ENCODE measurements at regions not wholly inside any gene's neighbourhood (a gene's known extent, or its start where the extent isn't known, plus 50 kb on each side); places are given as distances from the start of the nearest gene placed in this dataset.

DNA sequence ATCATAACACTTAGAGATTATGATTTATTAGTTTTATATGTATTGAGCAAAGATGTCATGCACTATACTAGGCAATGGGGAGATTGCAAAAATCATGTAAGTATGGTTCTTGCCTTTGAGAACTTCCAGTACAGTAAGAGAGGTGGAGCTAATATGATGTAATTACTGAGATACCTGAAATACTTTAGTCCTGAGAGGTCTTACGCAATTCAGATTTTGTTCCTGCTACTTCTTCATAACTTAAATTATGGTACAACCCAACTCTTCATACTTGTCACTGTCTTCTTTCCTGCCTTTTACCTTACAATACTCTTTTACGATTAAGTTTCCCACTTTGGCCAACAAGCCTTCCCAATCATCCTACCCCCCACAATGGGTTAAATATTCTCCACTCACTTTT, 564.2 kb upstream of the PITX2 start:
- DNase-seq, result no peak

DNA sequence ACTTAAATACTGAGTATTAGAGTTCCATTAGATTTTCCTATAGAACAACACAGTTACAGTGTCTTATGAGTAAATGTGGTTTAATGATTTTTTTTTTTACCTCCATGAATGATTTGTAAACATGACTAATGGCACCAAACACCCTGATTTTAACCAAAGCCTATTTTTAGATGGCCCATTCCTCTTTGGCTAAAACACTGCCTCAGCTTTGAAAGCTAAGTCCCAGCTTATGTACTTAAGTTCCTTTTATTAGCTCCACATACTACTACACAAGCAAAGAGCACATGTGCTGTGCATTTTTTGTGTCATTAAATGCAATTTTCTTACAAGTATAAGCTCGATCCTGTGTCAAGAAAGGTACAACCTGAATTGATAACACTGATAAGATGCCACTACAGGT, 575.6 kb upstream of the PITX2 start:
- no peak for DNase-seq

DNA sequence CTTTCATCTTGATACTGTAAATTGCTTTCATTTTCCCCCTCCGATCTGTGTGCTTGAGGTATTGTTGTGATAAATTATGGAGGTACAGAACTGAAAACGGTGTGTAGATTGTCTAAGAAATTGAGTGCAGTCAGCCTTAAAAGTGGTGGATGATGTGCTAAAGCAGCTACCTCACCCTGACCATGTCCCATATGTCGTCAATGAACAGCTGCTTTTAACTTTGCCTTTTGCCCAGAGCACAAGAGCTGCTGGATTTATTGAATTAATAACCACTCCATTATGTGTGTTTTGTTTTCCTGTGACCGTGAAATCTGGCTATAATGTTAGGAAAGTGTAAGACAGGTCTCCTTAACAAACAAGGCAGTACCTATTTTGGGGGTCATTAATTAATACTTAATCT, 581.9 kb upstream of the PITX2 start:
- DNase-seq, result no peak

DNA sequence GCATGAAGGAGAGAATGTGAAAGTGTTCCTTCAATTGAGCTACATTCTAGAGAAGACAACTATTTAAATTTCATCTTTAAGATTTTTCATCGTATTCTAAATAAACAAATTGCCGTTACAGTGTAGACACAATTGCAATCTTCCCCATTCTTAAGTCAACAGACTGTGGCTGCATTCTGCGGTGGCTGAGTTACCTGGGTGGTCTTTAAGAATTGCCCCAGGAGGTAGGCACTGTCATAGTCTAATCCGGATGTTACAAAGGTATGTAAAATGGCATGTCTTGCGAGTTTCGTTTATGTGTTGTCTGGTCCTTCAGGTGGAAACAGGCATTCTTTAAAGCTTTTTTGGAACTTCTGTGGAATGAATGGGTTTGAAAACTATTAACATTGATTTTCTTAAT, 586.1 kb upstream of the PITX2 start:
- DNase-seq, result no peak

DNA sequence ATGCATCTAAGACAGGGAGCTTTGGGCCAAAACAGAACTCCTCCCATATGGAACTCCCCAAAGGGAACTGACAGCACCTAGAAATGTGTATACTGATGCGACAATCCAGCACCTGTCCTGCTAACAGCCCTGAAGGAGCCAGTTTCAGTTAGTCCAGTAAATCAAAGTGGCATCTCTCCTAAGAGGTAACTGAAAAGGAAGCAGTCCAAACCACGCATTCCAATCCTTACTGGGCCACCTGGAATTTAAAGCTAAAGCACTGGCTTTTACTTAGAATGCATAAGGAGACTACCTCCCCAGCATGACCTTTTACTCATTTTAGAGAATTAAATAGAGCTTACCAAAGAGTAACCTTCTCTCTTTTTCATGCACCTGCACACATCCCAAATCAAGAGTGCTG, 586.8 kb upstream of the PITX2 start:
- no peak for DNase-seq

DNA sequence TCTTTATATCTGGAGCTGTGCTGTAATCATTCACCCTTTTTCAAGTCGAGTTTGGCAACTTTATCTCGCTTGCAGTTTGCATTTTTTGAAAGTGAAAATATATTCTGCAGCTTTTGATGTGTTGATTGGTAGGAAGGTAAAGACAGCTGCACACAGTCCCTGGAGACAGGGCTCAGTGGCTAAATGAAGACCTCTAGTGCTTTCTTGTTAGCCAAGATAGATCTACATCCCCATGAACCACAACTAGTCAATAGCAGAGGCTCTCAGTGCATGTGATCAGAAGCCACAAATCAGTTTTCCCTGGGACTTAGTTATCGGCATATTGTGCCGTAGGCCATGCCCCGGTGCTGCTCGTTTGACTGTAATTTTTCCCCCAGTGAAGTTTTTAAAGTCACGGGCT, 587.7 kb upstream of the PITX2 start:
- DNase-seq, result no peak

DNA sequence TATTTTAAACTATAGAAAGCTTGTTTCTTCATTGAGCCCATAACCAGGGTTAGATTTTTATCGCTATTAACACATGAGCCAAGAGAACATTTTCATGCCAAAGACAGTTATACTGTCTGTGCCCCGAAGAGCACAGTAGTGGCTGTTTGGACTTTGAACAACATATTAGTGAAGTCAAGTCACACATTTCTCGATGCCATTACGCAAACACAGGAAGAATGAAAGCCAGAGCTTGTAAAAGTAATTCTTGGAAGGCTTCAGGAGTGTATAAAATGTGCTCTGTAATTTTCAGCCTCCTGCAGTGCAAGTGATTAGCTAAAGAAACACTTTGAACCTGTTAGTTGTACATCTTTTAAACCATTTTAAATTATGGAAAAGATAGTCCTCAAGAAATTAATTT, 590.7 kb upstream of the PITX2 start:
- no peak for DNase-seq

DNA sequence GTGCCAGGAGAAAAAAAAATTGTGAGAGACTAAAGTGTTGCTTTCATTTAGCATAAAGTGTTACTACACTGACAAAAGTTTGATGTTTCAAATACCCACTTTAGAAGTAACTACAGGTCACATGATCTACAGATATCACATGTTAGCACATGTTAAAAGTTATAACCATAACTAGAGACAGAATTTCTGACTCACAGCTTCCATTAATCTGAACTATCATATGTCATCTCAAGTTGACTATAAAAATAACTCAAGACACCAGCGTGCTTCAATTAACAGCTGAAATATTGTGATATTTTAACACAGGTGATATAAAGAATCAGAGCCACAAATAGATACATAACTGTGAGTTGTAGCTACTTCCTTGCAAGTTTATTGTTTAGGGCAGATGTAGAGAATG, 591.5 kb upstream of the PITX2 start:
- DNase-seq, result no peak

DNA sequence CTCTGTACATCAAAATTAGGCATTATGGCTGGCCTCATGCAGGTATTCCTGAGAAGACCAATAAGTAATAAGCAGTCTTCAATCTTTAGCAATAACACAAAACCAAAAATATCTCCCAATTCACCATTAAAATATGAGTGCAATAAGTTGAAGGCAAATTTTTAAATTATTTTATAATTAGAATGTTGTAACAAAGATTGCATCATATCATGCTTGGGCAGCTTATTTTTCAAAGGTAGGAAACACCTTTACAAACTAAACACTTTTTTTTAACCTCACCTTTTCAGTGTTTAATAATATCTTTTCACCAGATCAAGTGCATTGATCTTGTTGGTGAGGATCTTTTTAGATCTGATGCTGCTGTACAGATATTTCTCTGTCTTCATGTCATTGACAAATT, 592.9 kb upstream of the PITX2 start:
- no peak for DNase-seq

DNA sequence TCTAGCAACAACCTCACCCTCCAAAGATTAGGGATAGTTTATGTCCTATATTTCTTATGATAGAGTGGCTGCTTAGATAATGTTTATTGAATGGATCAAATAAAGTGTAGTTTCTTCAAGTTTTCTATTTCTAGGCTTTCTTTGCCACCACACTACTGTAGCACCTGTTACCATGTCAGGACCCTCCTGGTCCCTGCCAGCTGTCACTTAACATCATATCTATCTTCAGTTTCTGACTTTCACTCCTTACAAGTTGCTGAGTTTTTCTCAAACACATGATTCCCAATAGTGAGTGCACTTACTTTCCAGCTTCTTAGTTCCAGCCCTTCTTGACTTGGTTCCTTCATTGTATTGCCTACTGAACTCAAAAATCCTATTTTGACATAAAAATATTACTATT, 593.9 kb upstream of the PITX2 start:
- DNase-seq, result no peak

DNA sequence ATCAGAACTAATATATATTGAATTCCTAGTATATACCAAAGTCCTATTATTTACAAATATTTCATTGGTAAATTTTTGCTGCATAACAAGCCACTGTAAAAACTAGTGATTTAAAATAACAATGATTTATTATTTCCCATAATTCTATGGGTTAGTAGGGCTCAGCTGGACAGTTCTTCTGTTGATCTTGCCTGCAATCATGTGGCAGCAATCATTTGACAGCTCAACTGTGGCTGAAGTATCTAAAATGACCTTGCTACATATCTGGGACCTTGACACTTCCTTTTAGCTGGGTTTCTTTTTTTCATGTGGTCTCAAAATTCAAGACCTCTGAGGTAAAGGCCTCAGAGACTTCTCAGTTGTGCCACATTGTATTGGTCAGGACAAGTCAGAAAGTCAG, 598.5 kb upstream of the PITX2 start:
- DNase-seq, result no peak

DNA sequence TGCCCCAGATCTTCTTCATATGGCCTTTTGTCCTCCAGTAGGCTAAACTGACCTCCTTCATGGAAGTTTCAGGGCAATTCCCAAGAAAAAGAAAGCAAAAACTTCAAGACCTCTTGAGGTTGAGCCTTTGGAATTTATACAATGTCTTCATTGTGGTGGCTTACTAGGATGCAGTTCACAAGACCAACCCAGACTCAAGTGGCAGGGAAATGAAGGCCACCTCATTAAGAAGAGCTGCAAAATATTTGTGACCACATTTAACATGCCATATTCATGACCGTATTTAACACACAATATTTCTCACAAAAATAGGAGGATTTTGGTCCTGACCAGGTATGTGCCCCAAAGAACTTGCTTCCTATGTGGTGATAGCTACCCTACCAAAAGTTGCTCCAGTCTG, 605.5 kb upstream of the PITX2 start:
- DNase-seq, result no peak

DNA sequence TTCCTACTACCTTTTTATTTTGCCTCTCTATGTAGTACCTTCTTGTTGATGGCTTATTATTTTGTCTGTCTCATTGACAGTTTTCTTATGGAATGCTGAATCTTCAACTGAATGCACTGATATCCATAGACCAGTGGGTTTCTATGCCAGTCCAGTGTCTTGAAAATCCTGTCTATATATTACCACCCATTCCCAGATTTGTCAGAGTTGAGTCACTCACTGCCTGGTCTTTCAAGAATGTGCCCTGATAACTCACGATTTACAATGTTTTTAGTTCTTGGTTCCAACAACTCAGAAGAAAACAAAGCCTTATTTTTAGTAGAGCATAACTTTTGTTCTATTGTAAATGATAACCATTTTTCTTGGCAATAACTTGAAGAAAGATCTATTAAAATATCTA, 606.0 kb upstream of the PITX2 start:
- DNase-seq, result no peak

DNA sequence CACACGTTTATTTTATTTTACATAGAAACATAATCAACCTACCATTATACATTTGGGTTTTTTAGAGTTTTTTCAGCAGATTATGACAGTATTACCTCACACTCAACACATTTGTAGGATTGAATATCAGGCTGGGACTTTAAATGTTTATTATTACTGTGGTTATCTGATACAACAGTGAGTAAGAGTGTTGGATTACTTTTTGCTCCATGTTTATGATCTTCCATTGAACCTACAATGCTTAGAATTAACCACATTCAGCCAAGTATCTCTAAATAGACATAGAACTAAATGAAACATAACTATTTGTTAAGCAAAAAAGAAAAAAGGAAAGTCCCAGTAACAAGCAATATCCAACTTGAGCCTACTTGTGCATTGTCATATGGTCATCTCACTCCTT, 607.4 kb upstream of the PITX2 start:
- no peak for DNase-seq

DNA sequence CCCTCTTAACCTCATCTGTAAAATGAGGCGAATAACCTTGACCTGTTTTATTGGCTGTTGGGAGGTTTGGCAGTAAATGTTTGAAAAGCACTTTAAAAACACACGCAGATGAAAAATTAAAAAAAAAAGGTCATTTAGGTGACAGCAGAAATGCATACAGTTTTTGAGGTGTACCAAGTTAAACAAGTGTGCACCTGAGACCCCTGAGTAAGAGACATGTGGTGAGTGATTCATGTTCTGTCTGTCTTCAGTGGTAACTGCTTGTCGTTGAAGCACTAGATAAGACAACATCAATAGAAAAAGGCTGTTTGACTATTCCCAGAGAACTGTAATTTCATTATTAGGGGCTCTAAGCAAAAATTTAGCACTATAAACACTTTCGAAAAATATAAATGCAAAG, 608.4 kb upstream of the PITX2 start:
- no peak for DNase-seq

DNA sequence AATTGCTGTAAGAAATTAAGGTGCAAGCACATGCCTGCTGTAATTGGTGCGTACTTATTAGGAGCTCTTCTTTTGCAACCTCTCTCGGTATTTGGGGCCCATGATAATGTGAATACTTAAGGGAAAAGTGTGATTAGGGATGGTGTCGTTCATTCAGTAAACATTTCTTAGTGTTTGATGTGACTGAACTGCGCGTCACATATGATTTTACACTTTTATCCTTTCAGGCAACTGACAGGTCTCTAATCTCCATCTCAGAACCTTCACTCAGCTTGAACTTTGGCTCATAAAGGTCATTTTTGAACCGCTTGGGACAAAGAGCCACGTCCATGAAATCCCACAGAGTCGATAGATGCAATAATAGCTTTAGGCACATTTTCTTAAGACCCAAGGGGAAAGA, 612.1 kb upstream of the PITX2 start:
- DNase-seq, result no peak

DNA sequence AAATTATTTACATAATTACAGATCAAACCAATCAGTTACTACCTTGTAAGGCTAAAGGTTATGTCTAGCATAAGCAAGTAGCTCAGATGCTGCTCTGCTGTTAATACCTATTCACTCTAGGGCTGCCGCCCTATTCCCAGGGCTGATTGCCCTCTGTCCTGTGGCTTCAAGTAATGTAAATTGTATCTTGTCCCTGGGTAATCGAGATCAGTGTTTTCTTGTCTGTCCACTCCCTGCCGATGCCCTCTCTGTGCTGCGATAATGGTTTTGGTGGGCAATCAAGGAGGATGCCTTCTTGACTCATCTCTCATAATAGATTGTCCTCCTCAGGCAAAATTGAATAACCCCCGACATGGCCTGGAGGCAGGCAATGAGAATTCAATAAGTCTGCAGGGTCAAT, 641.0 kb upstream of the PITX2 start:
- DNase-seq, result no peak

DNA sequence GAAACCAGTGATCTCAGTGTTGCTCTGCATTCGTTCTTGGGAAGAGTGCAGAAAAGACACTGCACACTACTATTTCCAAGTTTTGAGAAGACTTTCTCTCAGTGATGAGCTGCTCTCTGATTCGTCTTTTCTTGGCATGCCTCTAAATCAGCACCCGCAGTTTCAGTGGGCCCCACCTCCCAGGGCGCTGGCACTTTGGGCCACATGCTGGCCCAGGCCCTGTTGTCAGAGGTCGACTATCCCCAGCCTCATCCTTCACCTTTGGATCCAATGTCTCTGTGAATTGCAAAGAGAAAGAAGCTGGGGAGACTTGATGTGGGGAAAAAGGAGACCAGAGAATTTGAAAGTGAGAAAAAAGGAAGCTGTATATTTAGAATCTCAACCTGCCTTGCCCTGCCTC, 644.1 kb upstream of the PITX2 start:
- no peak for DNase-seq

DNA sequence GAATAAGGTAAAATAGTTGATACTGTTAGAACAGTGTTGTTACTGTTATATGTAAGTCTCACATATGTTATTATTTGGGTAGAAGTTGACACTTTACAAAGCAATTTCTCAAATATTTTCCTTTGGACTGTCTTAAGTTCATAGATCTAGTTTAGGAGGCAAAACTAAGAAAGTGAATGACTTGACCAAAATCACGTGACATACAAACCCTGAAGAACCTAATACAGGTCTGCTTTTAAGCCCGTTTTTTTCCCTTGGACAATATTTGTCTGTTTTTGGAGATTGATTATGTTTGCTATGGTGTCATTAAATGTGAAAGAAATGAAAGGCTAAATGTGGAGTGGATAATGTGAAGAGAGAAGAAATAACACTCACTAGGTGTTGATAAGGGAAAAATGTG, 644.9 kb upstream of the PITX2 start:
- DNase-seq, result no peak

DNA sequence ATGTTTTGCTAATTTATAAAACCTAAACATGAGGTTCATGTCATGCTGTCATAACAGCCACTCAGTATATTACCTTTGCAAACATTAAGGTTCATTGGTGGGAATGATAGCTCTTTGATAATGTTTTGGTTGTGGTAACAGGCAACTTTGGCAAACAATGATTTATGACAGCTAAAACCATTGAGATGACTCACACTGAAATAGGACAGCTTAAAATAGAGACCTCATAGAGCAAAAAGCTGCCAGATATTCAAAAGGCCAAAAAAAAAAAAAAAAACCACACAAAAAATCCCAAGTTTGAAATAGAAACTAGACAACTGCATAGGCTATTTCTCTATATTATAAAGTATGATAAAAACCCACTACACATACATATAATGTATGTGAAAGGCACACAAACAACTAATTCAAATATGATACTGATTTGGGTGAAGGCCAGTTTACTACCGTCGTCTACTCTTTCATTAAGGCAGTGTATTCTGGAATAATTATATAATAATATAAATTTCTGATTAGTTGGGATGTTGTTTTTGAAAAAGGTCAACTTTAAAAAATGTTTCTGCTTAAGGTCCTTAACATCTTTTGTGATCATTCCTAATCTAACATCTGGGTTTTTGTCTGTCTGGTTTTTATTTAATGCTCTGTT, 646.0 kb upstream of the PITX2 start:
- DNase-seq, result no peak

DNA sequence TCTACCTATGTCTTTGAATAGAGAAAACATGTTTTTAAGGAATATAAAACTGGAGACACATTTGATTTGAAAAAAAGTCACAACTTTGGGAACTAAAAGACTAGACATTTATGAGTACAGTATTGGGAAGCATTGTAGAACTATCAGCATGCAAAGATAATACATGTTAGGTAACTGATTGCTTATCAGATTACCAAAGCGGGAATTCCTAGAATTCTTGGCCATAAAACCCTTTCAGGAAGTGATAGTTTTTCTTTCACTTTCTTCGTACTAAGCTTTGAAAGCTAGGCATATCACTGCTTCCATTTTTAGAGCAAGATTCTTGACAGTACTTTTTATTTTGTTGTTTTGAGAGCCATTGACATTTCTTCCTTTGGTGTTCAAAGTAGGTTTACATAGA, 646.6 kb upstream of the PITX2 start:
- DNase-seq, result no peak

DNA sequence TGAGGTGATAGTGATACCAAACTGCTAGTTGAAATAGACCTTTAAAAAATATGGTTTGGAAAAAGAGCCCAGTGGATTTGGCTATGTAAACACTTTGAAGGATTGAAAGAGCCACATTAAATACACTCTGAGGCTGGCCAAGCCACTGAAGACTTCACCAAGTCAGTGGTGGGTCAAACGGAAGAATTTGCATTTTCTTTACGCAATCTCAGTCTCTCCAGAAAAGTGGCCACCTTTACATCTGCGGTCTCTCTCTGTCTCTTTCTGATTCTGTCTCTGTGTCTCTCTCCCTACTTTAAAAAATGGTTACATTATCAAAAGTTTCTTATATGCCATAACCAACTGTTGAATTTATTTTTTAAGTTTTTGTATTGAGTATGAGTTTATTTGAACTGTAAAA, 651.2 kb upstream of the PITX2 start:
- no peak for DNase-seq

DNA sequence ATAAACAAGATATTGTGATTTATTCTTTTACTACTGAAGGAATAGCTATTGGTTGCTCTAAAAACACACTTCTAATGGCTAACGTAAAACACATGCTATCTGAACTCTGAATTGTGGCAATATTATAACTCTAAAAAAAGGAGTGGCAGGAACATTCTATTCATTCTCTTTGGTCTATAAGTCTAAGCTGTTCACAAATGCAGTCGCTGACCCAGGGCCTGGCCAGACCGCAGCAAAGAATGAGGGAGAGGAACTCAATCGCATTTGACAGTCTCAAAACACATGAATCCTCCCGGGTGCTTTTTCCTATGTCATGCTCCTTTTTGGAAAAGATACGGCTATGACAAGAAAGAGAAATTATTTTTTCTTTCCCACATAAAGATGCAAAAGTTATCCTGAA, 651.6 kb upstream of the PITX2 start:
- no peak for DNase-seq

DNA sequence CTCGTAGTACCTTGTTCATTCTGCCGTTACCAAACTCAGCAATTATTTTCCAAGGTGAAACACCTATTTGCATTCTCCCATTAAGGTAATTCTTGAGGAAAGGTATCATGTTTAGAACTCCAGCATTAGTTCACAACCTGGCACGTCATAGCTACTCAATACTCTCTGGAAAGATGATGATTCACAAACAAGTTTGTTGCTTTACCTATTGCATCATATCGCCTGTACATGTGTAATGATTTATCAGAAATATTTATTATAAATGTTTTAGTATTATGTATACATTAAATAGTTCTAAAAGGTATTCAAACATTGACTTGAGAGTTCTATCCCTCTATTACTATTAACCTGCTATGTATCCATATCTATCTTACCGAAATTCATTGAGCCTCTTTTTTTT, 658.3 kb upstream of the PITX2 start:
- no peak for DNase-seq

DNA sequence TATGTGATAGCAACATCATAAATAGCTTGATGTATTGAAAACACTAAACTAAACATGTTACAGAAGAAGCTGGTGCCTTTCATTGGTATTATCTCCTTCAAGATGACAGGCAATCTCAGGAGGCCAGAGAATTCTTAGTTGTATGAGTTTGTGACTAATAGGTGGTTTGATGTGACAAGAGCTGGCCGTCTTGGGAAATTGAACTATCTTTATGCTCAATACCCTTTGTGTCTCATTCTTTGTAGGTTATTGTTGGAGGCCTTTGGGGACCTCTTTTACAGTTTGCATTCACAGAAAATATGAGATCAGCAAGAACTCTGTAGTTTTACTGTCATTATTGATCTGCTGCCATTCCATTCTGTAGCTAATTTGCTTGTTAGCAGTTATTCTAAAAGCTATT, 659.2 kb upstream of the PITX2 start:
- DNase-seq, result no peak

DNA sequence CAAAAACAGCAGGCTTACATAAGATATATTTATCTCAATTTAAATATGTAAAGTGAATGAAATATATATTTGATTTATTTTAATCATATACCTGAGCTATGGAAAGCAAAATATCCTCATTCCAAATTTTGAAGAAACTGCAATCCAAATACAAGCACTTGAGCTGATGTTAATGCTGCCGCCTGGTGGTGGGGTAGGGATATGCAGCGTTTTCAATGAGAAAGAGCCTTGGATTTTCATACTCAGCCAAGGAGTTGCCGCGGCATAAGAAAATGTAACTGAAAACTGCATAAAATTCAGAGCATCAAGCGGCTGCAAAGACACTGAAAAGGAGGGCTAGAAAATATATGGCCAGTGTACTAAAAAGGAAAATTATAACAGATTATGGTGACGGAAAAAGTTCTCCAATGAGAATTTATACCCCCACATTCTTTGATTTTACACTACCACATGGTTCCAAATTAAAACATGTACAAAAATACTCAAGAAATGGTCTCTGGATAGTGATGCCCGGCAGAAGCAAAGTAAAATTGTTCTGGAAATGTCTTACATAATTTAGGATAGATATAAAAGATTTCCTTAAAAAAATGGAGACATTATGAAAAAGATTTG, 660.3 kb upstream of the PITX2 start:
- peak; percentile 12 for DNase-seq
